ENCODE measurements at regions not wholly inside any gene's neighbourhood (a gene's known extent, or its start where the extent isn't known, plus 50 kb on each side); places are given as distances from the start of the nearest gene placed in this dataset.
"Not testable (repeated sequence)": the region's sequence is repeated elsewhere in the genome, so short reads cannot be mapped to it uniquely, and the experiment has no call there.

DNA sequence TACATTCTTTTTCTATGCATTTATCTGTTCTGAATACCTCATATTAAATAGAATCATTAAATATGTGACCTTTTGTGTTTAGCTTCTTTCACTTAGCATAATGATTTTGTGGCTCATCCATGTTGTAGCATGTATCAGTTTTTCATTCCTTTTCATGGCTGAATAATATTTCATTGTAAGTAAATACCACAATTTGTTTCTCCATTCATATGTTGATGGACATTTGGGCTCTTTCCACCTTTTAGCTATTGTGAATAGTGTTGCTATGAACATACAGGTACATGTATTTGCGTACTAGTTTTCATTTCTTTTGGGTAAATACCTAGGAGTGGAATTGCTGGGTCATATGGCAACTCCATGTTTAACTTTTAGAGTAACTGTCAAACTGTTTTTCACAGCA, 85.1 kb downstream of the GNL3L start:
- no peak for DNase-seq

- no peak for DNase-seq
Observed at GRCh38 chrX:54633641-54634040, 103.6 kb downstream of the GNL3L start.

DNA sequence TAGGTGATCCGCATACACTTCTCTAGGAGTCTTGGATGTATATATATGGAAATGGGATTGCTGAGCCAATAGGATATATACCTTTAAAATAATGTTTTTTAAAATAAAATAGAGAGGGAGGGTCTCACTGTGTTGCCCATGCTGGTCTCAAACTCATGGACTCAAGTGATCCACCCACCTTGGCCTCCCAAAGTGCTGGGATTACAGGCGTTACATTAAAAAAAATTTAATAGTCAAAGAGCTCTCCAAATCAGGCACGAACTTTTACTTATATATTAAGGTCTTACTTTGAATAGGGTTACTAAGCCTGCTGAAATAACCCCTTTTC, 109.0 kb downstream of the GNL3L start:
- DNase-seq = no peak

GRCh38 chrX:54639346-54640102, 109.5 kb downstream of the GNL3L start:
- peak; percentile 96 for DNase-seq

DNA sequence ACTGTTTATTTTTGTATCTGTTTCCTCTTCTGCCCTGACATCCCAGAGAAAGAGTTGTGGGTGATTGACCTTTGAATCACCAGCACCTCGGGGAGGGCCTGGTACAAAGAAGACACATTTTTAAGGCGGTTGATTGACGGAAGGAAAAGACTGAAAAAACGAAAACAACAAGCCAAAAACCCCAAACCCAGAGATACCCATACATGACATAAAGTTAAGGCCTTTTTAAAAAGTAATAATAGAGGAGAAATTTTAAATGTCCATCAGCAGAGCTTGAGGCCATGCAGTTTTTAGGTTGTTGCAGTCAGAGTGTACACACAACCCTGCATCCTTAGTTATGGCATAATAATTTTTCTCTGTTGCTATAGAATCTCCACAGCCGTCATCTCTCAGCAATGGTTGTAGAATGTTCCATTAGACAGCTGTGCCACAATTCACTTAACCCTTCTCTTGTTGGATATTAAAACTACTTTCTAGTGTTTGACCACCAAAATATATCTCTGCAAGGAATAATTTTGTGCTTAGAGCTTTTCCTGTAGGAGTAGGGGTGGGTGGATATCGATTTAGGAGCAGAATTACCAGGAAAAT, 110.2 kb downstream of the GNL3L start:
- no peak for DNase-seq

- no peak for DNase-seq
Observed at GRCh38 chrX:54640736-54641135, 110.7 kb downstream of the GNL3L start.

- no peak for DNase-seq
Observed at GRCh38 chrX:54641530-54641929, 111.5 kb downstream of the GNL3L start.

GRCh38 chrX:54647607-54648006, 117.6 kb downstream of the GNL3L start:
- not testable (repeated sequence) for DNase-seq

- no peak for DNase-seq
Observed at GRCh38 chrX:54659547-54659946, 129.5 kb downstream of the GNL3L start.

- DNase-seq = no peak
Observed at GRCh38 chrX:54675762-54676161, 122.3 kb downstream of the ITIH6 start.

DNA sequence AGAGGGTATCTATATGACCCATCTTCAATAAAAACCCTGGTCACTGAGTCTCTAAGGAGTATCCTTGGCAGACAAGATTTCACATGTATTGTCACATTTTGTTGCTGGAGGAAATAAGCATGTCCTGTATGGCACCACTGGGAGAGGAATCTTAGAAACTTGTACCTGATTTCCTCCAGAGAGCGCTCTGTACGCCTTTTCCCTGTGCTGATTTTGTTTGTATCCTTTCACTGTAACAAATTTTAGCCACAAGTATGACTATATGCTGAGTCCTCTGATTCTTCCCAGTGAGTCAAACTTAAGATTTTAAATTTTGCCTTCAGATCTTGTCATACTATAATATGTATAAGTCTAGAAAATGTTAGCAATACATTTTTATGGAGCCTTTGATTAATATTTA, 102.8 kb downstream of the ITIH6 start:
- DNase-seq = no peak

DNA sequence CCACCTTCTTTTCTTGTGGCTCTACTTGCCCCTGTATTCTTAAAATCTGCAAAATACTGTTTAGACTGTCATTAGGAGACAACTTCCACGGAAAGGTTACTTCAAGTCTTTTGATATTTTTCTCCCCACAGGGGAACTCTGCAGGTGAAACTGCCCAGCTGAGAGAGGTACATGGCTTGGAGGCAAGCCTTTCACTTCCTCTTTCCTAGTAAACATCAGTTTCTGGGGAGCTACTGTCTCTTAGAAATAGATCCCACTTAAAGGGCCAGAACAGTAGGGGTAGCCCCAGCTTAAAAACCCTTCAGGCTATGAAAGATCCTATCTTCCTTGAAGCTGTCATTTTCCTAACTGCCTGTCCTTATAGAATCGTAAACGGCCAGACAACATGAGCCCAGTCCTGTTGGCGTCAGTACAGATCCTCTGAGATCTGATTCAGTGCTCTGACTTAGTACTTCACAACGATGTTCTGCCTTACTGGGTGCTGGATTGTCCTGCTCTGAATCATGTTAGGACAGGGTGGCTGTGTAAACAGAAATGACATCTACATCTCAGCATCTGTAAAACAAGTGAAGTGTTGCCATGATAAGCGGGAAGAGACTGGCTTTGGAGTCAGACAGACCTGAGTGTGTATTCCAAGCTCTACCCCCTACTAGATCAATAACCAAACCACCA, 102.1 kb downstream of the ITIH6 start:
- no peak for DNase-seq

All from CD4-positive, alpha-beta T cell treated with Interleukin-17A for 4 hours (primary cell).